GM19043 (cell line): ENCODE measurements at regions not wholly inside any gene's neighbourhood (a gene's known extent, or its start where the extent isn't known, plus 50 kb on each side); places are given as distances from the start of the nearest gene placed in this dataset.

ENCODE experiments used
- ATAC-seq: cut with Tn5 transposase; IDR thresholded peaks from one replicate; pipeline ENCODE4 v1.9.1; 2021; ENCODE audit warnings: low read depth; ENCODE audit not compliant: unreplicated experiment

- ATAC-seq = no peak
Measured at GRCh38 chr2:220034426-220035130, 407.1 kb downstream of the SLC4A3 start.

GRCh38 chr2:220036431-220036830 lies 409.0 kb downstream of the SLC4A3 start:
- no peak for ATAC-seq

- ATAC-seq = no peak
Measured at GRCh38 chr2:220040346-220040745, 412.9 kb downstream of the SLC4A3 start.

- ATAC-seq = no peak
Measured at GRCh38 chr2:220041447-220041846, 414.0 kb downstream of the SLC4A3 start.

- ATAC-seq = no peak
Measured at GRCh38 chr2:220043155-220043989, 415.9 kb downstream of the SLC4A3 start.

GRCh38 chr2:220043990-220044335 lies 416.5 kb downstream of the SLC4A3 start:
- ATAC-seq = no peak

GRCh38 chr2:220044383-220044782 lies 417.0 kb downstream of the SLC4A3 start:
- ATAC-seq = no peak

GRCh38 chr2:220046507-220046906 lies 419.1 kb downstream of the SLC4A3 start:
- no peak for ATAC-seq

GRCh38 chr2:220051716-220052115 lies 424.3 kb downstream of the SLC4A3 start:
- no peak for ATAC-seq

- no peak for ATAC-seq
Measured at GRCh38 chr2:220053919-220054318, 426.5 kb downstream of the SLC4A3 start.

- ATAC-seq = no peak
Measured at GRCh38 chr2:220057391-220057790, 430.0 kb downstream of the SLC4A3 start.

- ATAC-seq = no peak
Measured at GRCh38 chr2:220057916-220058315, 430.5 kb downstream of the SLC4A3 start.

GRCh38 chr2:220064111-220065030 lies 436.9 kb downstream of the SLC4A3 start:
- ATAC-seq = no peak

- no peak for ATAC-seq
Measured at GRCh38 chr2:220065581-220065980, 438.2 kb downstream of the SLC4A3 start.

GRCh38 chr2:220068846-220069245 lies 441.4 kb downstream of the SLC4A3 start:
- ATAC-seq = no peak

GRCh38 chr2:220070349-220070748 lies 442.9 kb downstream of the SLC4A3 start:
- ATAC-seq = no peak

GRCh38 chr2:220071696-220072095 lies 444.3 kb downstream of the SLC4A3 start:
- ATAC-seq = no peak

- ATAC-seq = no peak
Measured at GRCh38 chr2:220072669-220073220, 445.3 kb downstream of the SLC4A3 start.

- no peak for ATAC-seq
Measured at GRCh38 chr2:220075835-220076234, 448.4 kb downstream of the SLC4A3 start.

- no peak for ATAC-seq
Measured at GRCh38 chr2:220076734-220077133, 449.3 kb downstream of the SLC4A3 start.

- no peak for ATAC-seq
Measured at GRCh38 chr2:220077488-220077887, 450.1 kb downstream of the SLC4A3 start.
